ENCODE measurements at regions not wholly inside any gene's neighbourhood (a gene's known extent, or its start where the extent isn't known, plus 50 kb on each side); places are given as distances from the start of the nearest gene placed in this dataset.
"Not testable (repeated sequence)": the region's sequence is repeated elsewhere in the genome, so short reads cannot be mapped to it uniquely, and the experiment has no call there.

DNA sequence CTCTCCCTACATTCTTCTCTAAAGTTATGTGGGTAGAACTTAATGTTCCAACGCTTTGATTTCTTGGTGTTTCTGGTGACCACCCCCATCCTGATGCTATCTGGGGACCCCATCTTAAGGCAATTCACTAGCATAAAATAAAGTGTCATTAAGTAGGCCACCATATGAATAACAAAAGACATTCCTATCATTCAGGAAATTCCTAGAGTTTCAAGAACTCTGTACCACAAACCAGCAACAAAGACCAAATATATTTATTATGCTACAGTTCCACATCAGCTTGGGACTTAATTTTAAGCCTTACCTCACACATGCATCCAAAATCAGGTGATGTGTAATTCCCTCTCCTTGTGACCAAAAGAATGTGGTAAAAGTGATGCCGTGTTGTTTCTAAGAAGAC is 254.6 kb upstream of the LRRC4C start:
- ATAC-seq: no peak

DNA sequence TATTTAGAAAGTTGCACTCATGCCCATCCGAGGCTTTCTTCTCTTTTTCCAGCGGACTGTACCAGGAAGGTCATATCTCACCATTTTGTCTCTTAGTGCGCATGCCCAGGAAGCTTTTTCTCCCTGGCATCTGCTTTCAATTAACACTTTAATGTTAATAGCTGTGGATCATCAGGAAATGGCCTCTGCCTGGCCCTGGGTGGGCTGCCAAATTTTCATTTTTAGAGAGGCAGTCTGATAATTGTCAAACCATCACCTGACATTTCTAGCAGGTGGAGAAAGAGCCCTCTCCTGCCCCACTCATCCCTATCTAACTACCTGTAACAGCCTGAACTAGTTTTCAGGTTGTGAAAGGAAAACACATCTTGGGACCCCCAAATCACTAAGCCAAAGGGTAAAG is 257.4 kb upstream of the LRRC4C start:
- ATAC-seq: no peak

DNA sequence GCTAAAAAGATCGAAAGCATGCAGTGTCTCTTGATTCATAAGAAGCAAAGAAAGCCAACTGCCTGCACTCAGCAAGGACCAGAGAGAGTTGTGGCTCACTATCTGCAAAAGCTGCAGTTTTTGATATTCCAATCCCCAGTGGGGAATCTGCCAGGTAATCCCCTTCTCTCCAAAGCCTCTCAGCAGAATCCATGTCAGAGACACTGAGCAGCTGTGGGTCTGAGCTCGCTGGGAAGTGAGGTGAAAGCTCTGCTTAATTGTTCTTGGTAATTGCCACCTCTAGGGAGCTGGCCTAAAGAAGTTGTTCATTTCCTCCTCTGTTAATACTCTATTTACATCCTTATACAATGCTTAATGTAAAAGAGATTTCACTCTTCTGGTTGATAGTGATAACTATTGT is 261.3 kb upstream of the LRRC4C start:
- no peak for ATAC-seq

GRCh38 chr11:41728161-41728560 is 268.7 kb upstream of the LRRC4C start:
- not testable (repeated sequence) for ATAC-seq

- ATAC-seq: no peak
Observed at GRCh38 chr11:41775296-41775695, 315.8 kb upstream of the LRRC4C start.

DNA sequence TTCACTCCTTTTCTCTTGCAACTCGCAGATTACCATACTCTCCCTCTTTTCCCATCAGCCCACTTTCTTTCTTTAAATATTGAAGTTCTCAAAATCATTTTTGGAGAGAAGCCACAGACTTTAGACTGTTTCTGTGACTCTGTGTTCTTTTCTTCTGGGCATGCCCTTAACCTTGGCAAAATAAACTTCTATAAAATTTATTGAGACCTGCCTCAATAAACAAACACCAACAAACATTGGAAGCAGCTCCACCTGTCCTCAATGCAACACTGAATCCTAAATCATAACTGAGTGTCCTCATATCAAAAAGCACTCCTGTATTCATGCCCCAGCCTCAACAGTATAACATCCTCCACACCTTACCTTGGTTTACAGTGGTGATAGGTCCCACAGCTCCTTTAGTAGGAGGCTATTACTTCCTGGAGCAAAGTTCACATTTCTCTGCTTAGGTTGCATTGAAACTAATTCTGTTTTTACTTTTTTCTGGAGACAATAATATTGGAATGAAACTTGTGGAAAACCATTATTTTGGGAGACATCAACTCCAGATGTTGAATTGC is 320.0 kb upstream of the LRRC4C start:
- ATAC-seq: no peak

- ATAC-seq: no peak
Observed at GRCh38 chr11:41781441-41781840, 322.0 kb upstream of the LRRC4C start.

DNA sequence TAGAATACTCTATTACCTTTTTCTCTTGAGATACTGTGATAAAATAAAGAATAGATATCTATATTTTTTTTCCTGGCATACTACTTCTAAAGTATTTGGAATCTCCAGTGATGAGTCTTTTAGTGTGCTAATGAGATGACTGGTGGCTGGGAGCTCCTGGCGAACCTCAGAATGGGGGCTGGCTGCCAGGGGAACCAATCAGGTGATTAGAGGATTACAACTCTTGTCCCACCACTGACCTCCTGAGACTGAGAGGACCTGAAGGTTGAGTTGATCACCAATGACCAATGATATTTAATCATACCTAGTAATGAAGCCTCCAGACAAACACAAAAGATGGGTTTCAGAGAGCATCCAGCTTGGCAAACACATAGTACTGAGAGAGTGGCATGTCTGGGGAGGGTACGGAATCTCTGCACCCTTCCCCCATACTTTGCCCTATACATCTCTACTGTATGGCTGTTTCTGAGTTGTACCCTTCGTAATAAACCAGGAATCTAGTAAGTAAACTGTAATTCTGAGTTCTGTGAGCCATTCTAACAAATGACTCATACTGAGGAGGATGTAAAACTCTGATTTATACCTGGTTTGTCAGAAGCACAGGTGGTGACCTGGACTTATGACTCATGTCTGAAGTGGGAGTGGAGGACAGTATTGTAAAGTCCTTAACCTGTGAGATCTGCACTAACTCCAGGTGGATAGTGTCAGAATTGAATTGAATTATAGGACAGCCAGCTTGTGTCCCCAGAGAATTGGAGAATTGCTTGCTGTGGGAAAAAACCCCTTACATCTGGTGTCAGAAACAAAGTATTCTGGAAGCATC is 325.3 kb upstream of the LRRC4C start:
- ATAC-seq: no peak

DNA sequence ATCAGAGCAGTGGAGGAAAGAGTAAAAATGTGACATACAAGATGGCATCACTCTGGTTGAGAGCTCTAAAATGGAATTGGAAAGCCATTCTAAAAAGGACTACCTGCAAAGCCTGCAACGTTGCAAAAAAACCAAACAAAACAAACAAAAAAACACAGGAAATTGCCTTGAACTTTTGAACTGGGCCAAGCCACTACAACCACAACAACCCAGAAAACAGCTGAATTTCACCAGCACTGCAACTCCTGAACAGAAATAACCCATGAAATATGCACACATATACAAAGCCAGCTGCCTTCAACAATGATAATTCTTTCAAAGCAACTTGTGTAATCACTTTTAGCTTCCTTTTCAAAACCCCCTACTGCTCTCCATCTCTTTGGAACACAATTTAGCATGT is 326.6 kb upstream of the LRRC4C start:
- no peak for ATAC-seq

DNA sequence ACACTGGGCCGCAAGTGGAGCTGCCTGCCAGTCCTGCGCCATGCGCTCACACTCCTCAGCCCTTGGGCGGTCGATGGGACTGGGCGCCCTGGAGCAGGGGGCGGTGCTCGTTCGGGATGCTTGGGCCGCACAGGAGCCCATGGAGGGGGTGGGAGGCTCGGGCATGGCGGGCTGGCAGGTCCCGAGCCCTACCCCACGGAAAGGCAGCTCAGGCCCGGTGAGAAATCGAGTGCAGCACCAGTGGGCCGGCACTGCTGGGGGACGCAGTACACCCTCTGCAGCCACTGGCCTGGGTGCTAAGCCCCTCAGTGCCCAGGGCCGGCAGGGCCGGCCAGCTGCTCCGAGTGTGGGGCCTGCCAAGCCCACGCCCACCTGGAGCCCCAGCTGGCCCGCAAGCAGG is 328.7 kb upstream of the LRRC4C start:
- ATAC-seq: no peak

DNA sequence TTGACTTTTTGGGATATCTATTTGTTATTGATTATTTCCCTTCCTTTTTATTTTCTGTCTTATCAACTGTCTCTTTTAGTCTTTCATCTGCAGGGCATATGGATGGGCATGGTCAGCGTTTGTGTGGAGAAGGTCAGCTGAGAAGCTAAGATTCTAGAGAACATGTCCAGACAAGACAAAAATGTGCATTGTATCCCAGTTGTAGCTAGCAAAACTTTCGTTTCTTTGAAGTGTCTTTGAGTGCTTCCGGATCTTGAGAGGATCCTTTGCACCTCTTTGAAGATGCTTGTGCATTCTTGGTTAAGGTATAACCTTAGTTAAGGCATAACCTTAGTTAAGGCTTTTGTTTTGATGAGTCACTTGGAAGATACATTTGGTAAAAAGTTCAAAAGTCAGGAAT is 329.9 kb upstream of the LRRC4C start:
- ATAC-seq: no peak

GRCh38 chr11:41795004-41795403 is 335.6 kb upstream of the LRRC4C start:
- ATAC-seq: no peak

DNA sequence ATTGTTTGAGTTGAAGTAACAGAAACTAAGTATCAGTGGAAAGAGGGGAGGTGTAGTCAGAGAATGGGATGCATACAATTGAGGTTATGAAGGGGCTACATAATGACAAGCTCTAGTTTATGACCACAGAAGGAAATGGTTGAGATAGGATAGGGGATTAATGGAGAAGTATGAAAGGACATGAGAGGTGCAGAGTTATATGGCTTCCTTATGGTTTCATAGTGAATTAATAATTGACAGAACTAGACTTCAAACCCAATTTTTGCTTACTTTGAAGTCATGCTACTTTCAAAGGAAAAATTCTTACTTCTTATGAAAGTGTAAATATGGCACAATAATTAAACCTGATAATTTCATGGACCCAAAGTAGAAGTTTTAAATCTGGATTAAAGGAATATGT is 340.3 kb upstream of the LRRC4C start:
- ATAC-seq: no peak

GRCh38 chr11:41803895-41804294 is 344.4 kb upstream of the LRRC4C start:
- ATAC-seq: no peak

DNA sequence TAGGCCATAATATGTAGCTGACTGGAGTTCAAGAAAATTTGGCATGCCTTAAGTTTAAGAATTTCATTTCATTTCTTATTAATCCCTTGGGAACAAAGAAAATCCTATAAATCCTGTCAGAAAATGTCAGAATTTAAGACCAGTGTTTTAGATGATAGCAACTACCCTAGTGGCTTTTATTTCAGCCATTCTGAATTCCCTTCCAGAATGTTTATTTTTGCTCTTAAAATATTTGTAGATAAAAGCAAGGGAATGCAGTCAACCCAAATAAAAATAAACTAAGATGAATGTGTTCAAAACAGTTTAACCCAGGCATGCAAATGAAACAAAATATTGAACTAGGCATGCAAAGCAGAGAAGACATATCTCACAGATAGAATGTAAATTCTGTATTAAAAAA is 356.9 kb upstream of the LRRC4C start:
- ATAC-seq: no peak

- not testable (repeated sequence) for ATAC-seq
Observed at GRCh38 chr11:41824287-41824686, 364.8 kb upstream of the LRRC4C start.

DNA sequence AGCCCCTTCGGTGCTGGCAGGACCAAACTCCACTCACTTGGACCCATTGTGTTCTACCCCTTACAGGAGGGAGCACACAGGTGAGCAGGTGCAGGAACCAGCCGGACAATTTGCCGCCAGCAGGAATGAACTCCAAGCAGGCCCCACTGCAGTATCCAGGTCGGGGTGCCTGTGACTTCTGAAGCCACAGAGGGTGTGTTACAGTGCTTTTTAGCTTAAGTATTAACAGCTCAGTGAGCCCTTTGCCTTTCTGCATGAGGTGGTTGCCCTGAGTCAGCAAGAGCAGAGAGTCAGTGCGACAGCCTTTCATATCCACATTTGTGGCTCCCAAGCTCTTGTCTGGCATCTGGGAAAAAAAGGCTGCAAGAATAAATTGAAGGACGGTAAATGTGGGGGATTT is 366.6 kb upstream of the LRRC4C start:
- ATAC-seq: no peak

- ATAC-seq: no peak
Observed at GRCh38 chr11:41836431-41836830, 377.0 kb upstream of the LRRC4C start.

DNA sequence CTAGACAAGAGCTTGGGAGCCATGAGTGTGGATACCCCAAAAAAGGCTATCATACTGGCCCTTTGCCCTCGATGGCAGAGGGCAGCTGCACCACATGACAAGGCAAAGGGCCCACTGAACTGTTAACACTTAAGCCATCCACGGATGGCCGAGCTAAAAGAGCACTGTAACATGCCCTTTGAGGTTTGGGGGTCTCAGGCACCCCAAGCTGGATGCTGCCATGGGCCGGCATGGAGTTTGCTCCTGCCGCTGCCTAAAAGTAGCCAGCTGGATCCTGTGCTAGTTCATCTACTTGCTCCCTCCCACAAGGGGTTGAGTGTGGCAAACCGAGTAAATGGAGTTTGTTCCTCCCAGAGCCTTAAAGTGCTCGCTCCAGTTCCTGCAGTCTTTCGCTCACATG is 383.2 kb upstream of the LRRC4C start:
- ATAC-seq: no peak

DNA sequence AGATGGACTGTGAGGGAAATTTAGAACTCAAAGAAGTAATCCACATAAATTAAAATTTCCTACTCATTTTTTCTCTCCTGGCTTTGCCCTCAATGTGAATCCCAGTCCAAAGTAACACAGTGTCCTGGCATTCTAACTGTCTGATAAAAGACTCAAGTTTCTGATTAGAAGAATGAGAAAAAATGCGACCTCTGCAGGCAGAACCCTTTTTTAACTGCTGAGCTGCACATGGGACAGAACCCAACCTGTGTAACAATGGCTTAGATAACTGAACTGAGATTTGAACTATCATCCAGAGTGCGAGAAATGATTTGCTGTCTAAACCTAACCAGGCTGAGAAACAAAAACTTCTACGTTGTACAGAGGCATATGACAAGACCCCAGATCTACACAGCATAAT is 385.6 kb upstream of the LRRC4C start:
- ATAC-seq: no peak

GRCh38 chr11:41848349-41848748 is 388.9 kb upstream of the LRRC4C start:
- ATAC-seq: no peak

GRCh38 chr11:41849250-41849649 is 389.8 kb upstream of the LRRC4C start:
- ATAC-seq: no peak

DNA sequence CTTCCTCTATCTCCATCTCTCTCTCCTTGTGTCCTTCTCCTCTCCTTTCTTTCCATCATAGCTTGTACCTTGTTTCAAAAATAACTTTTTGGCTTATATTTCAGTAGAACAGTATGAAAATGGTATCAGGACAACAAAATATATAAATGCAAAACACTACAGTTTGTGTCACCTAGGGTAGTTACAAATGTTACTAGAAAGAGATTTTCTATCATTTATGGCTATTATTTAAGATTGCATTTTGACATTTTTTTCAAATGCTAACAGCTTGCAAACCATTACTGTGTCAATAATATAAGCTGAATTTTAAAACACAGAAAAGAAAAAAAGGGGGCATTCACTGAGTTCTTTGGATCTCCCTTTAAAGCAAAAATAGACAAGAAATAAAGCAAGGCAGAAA is 392.3 kb upstream of the LRRC4C start:
- no peak for ATAC-seq

DNA sequence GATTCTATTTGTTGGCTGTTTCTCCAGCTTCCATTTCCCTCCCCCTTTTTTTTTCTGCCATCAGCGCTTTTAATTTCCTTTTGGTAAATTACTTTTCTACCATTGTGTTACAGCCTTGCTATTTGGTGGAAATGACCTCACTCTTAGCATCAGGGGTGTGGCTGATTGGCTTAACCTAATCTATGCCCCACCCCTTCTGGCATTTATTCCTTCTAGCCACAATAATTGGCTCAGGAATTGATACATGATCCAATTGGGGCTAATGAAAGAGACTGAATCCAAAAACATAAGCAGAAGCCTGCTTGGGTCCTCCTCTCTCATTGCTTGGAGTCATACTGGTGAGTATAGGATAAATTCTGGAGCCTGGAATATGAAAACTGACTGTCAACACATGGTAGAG is 402.4 kb upstream of the LRRC4C start:
- no peak for ATAC-seq

- ATAC-seq: no peak
Observed at GRCh38 chr11:41866525-41866924, 407.1 kb upstream of the LRRC4C start.

Data from esophagus mucosa (tissue), 1 donor.